ENCODE measurements at regions not wholly inside any gene's neighbourhood (a gene's known extent, or its start where the extent isn't known, plus 50 kb on each side); places are given as distances from the start of the nearest gene placed in this dataset.

GRCh38 chr6:167703781-167704180 lies 122.9 kb upstream of the AFDN start:
- peak; percentile 40 for DNase-seq
- no peak for ATAC-seq
- Histone ChIP-seq H3K4me1 (peaks cover 21% of the 10 kb centered on the region), H3K4me3 (no peak overlapping the region), H3K36me3 (no peaks in the 10 kb centered on the region), H3K27ac (no peak overlapping the region), H3K9me3 (no peaks in the 10 kb centered on the region), H3K27me3 (no peaks in the 10 kb centered on the region)
- no peak for TF ChIP-seq CTCF (IDR thresholded peaks at IDR 0.05)
- intact Hi-C loops (cut with DNase I), result no loop called here

GRCh38 chr6:167704396-167704901 lies 122.3 kb upstream of the AFDN start:
- intact Hi-C loops (cut with DNase I), result no loop called here
- ATAC-seq (peak; percentile 25), DNase-seq (peak; percentile 59)
- peaks cover 14% of the 10 kb centered on the region for H3K4me1 ChIP-seq
- no peaks in the 10 kb centered on the region for H3K27me3 ChIP-seq
- no peaks in the 10 kb centered on the region for H3K36me3 ChIP-seq
- H3K27ac ChIP-seq, result no peak overlapping the region
- TF ChIP-seq CTCF (IDR thresholded peaks at IDR 0.05), result no peak
- H3K4me3 ChIP-seq, result no peak overlapping the region
- no peaks in the 10 kb centered on the region for H3K9me3 ChIP-seq

- intact Hi-C loops (cut with DNase I), result no loop called here
Measured at GRCh38 chr6:167705211-167705750, 121.4 kb upstream of the AFDN start.

GRCh38 chr6:167706313-167707109 lies 120.2 kb upstream of the AFDN start:
- Histone ChIP-seq H3K4me3 (no peak overlapping the region), H3K36me3 (no peaks in the 10 kb centered on the region), H3K27me3 (no peaks in the 10 kb centered on the region), H3K9me3 (no peaks in the 10 kb centered on the region), H3K4me1 (peaks cover 6% of the 10 kb centered on the region), H3K27ac (no peak overlapping the region)
- intact Hi-C loops (cut with DNase I), result no loop called here
- peak; percentile 47 for DNase-seq
- TF ChIP-seq CTCF (IDR thresholded peaks at IDR 0.05), result no peak
- no peak for ATAC-seq

More at GRCh38 chr6:167705211-167705750, 121.4 kb upstream of the AFDN start:
- no peak for ATAC-seq
- no peaks in the 10 kb centered on the region for H3K36me3 ChIP-seq
- H3K9me3 ChIP-seq, result no peaks in the 10 kb centered on the region
- H3K27ac ChIP-seq, result no peak overlapping the region
- no peak overlapping the region for H3K4me3 ChIP-seq
- no peaks in the 10 kb centered on the region for H3K27me3 ChIP-seq
- H3K4me1 ChIP-seq, result peaks cover 6% of the 10 kb centered on the region
- TF ChIP-seq CTCF (IDR thresholded peaks at IDR 0.05), result no peak
- peak; percentile 53 for DNase-seq

- intact Hi-C loops (cut with DNase I), result no loop called here
- peak; percentile 1 for DNase-seq
Measured at GRCh38 chr6:167707686-167708500, 118.8 kb upstream of the AFDN start.

More at GRCh38 chr6:167707686-167708500, 118.8 kb upstream of the AFDN start:
- no peak for ATAC-seq
- Histone ChIP-seq H3K4me1 (peaks cover 6% of the 10 kb centered on the region), H3K27me3 (no peaks in the 10 kb centered on the region), H3K9me3 (no peaks in the 10 kb centered on the region), H3K4me3 (no peak overlapping the region), H3K27ac (no peak overlapping the region), H3K36me3 (no peaks in the 10 kb centered on the region)
- no peak for TF ChIP-seq CTCF (IDR thresholded peaks at IDR 0.05)

Data from upper lobe of right lung (tissue), 1 donor.